HepG2 (cell line): ENCODE measurements at regions not wholly inside any gene's neighbourhood (a gene's known extent, or its start where the extent isn't known, plus 50 kb on each side); places are given as distances from the start of the nearest gene placed in this dataset.

Source experiments
- ADNP ChIP-seq: sonication (generic); formaldehyde crosslinking; IDR thresholded peaks from 2 replicates; pipeline ENCODE4 v1.4.0; 2020; ENCODE audit warnings: missing genetic modification reagents
- AGO2 ChIP-seq: fragments of 200-400 bp; formaldehyde crosslinking; optimal IDR thresholded peaks from 2 replicates; pipeline ENCODE3; 2017; ENCODE audit warnings: mild to moderate bottlenecking, low read depth, low read length, moderate library complexity
- CENPT ChIP-seq: sonication (generic); formaldehyde crosslinking; IDR thresholded peaks from 2 replicates; pipeline ENCODE4 v1.8.0; 2022; ENCODE audit warnings: low read depth, mild to moderate bottlenecking, moderate library complexity, missing genetic modification reagents
- GTF3A ChIP-seq: sonication (generic); formaldehyde crosslinking; conservative IDR thresholded peaks from 2 replicates; pipeline ENCODE4 v1.4.0; 2020; ENCODE audit warnings: mild to moderate bottlenecking, missing genetic modification reagents
- HNRNPH1 ChIP-seq: fragments of 200-400 bp; formaldehyde crosslinking; optimal IDR thresholded peaks from 2 replicates; pipeline ENCODE3; 2017; ENCODE audit warnings: mild to moderate bottlenecking, low read depth, low read length
- JUND ChIP-seq: sonication (generic); formaldehyde crosslinking; IDR thresholded peaks from 2 replicates; pipeline ENCODE4 v1.8.0; 2022; ENCODE audit warnings: mild to moderate bottlenecking, missing genetic modification reagents
- LCORL ChIP-seq, 2 experiments: fragments of 450-650 bp in 1 of 2; sonication (generic) in 1 of 2; formaldehyde crosslinking in 1 of 2; IDR thresholded peaks; 2 replicates each; pipeline versions ENCODE4 v1.5.0 to v1.6.1; 2017 to 2020; ENCODE audit warnings: antibody characterized with exemption in 1 of 2, missing genetic modification reagents in 1 of 2
- MAX ChIP-seq: IDR thresholded peaks from 2 replicates; pipeline ENCODE4 v1.6.1; 2012; ENCODE audit warnings: inconsistent platforms
- PHF21A ChIP-seq: sonication (generic); formaldehyde crosslinking; IDR thresholded peaks from 2 replicates; pipeline ENCODE4 v1.5.0; 2020; ENCODE audit warnings: mild to moderate bottlenecking, missing genetic modification reagents
- PITX1 ChIP-seq: sonication (generic); formaldehyde crosslinking; IDR thresholded peaks from 2 replicates; pipeline ENCODE4 v1.5.1; 2020; ENCODE audit warnings: mild to moderate bottlenecking, missing genetic modification reagents
- RAD51 ChIP-seq: fragments of 450-650 bp; IDR thresholded peaks from 2 replicates; pipeline ENCODE4 v1.6.1; 2016; ENCODE audit warnings: borderline replicate concordance
- RORA ChIP-seq: sonication (generic); formaldehyde crosslinking; IDR thresholded peaks from 2 replicates; pipeline ENCODE4 v1.5.0; 2020; ENCODE audit warnings: mild to moderate bottlenecking, missing genetic modification reagents, moderate library complexity
- SOX13 ChIP-seq, 3 experiments: fragments of 450-650 bp in 1 of 3; sonication (generic) in 1 of 3; formaldehyde crosslinking in 1 of 3; IDR thresholded peaks in 2 of 3; conservative IDR thresholded peaks in 1 of 3; 2 replicates each; pipeline versions ENCODE4 v1.5.0 to v1.6.1; 2016 to 2020; ENCODE audit warnings: antibody characterized with exemption in 1 of 3, mild to moderate bottlenecking in 1 of 3, missing compliant biosample characterization in 1 of 3, missing genetic modification reagents in 1 of 3, moderate library complexity in 1 of 3
- ZBTB10 ChIP-seq: sonication (generic); formaldehyde crosslinking; IDR thresholded peaks from 2 replicates; pipeline ENCODE4 v1.4.0; 2020; ENCODE audit warnings: missing genetic modification reagents, borderline replicate concordance
- ZNF484 ChIP-seq: sonication (generic); formaldehyde crosslinking; IDR thresholded peaks from 2 replicates; pipeline ENCODE4 v1.5.1; 2020; ENCODE audit warnings: mild to moderate bottlenecking, low read depth, missing genetic modification reagents, borderline replicate concordance
- ZNF549 ChIP-seq: sonication (generic); formaldehyde crosslinking; IDR thresholded peaks from 2 replicates; pipeline ENCODE4 v1.5.0; 2020; ENCODE audit warnings: missing genetic modification reagents
- ZNF607 ChIP-seq: sonication (generic); formaldehyde crosslinking; IDR thresholded peaks from 2 replicates; pipeline ENCODE4 v1.5.1; 2020; ENCODE audit warnings: missing genetic modification reagents, mild to moderate bottlenecking, borderline replicate concordance
- TF ChIP-seq, protein P1 (sequence below): sonication (generic); formaldehyde crosslinking; IDR thresholded peaks from 2 replicates; pipeline ENCODE4 v1.4.0; 2020; ENCODE audit warnings: missing genetic modification reagents, borderline replicate concordance
- TF ChIP-seq, protein P2 (sequence below): sonication (generic); formaldehyde crosslinking; IDR thresholded peaks from 2 replicates; pipeline ENCODE4 v1.4.0; 2020; ENCODE audit warnings: missing genetic modification reagents
- TF ChIP-seq, protein P3 (sequence below): sonication (generic); formaldehyde crosslinking; IDR thresholded peaks from 2 replicates; pipeline ENCODE4 v1.4.0; 2020; ENCODE audit warnings: mild to moderate bottlenecking, missing genetic modification reagents

DNA sequence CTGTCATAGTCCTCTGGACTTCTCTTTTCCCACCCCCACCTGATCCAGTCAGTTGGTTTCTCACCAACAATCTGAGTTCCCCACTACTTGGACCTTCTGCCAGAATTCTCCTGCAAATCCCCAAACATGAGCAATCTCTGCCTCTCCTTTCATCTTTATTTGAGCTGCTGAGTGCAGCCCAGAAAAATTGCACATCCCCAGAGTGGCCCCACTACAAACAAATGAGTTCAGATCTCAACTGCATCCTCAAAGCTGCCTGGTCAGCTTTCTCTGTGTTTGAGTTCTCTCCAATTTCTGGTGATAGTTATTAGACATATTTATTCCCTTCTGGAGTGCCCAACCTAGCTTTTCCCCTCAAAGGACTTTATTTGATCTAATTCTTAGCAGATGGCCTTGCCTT is 102.2 kb downstream of the PSAT1 start (continued):
- TF ChIP-seq ZBTB10 (CRISPR knock-in tag) (no peak), ZNF549 (CRISPR knock-in tag) (no peak), PHF21A (CRISPR knock-in tag) (peak; percentile 49; the same call in 1 of the 2 replicates), RAD51 (no peak), AGO2 (no peak), ADNP (CRISPR knock-in tag) (no peak), JUND (no peak), ZNF484 (CRISPR knock-in tag) (no peak), CENPT (CRISPR knock-in tag) (no peak), MAX (peak; percentile 26; the same call in 1 of the 2 replicates), RORA (CRISPR knock-in tag) (no peak), ZNF607 (CRISPR knock-in tag) (no peak), SOX13 (IDR thresholded peaks at IDR 0.05) (0 out of 2 replicates have a peak, but pooled peaks have one; percentile 20), SOX13 (CRISPR knock-in tag; conservative IDR thresholded peaks at IDR 0.05 in 1 of 2, IDR thresholded peaks at IDR 0.05 in 1 of 2) (peak in 1 of 2 experiments; percentile 41; a peak in 1 of 4 replicates), PITX1 (CRISPR knock-in tag) (peak; percentile 50; the same call in 1 of the 2 replicates), GTF3A (CRISPR knock-in tag) (no peak), HNRNPH1 (no peak), LCORL (IDR thresholded peaks at IDR 0.05) (no peak), LCORL (CRISPR knock-in tag; IDR thresholded peaks at IDR 0.05) (0 out of 2 replicates have a peak, but pooled peaks have one; percentile 33)
- TF ChIP-seq, protein P1, sequence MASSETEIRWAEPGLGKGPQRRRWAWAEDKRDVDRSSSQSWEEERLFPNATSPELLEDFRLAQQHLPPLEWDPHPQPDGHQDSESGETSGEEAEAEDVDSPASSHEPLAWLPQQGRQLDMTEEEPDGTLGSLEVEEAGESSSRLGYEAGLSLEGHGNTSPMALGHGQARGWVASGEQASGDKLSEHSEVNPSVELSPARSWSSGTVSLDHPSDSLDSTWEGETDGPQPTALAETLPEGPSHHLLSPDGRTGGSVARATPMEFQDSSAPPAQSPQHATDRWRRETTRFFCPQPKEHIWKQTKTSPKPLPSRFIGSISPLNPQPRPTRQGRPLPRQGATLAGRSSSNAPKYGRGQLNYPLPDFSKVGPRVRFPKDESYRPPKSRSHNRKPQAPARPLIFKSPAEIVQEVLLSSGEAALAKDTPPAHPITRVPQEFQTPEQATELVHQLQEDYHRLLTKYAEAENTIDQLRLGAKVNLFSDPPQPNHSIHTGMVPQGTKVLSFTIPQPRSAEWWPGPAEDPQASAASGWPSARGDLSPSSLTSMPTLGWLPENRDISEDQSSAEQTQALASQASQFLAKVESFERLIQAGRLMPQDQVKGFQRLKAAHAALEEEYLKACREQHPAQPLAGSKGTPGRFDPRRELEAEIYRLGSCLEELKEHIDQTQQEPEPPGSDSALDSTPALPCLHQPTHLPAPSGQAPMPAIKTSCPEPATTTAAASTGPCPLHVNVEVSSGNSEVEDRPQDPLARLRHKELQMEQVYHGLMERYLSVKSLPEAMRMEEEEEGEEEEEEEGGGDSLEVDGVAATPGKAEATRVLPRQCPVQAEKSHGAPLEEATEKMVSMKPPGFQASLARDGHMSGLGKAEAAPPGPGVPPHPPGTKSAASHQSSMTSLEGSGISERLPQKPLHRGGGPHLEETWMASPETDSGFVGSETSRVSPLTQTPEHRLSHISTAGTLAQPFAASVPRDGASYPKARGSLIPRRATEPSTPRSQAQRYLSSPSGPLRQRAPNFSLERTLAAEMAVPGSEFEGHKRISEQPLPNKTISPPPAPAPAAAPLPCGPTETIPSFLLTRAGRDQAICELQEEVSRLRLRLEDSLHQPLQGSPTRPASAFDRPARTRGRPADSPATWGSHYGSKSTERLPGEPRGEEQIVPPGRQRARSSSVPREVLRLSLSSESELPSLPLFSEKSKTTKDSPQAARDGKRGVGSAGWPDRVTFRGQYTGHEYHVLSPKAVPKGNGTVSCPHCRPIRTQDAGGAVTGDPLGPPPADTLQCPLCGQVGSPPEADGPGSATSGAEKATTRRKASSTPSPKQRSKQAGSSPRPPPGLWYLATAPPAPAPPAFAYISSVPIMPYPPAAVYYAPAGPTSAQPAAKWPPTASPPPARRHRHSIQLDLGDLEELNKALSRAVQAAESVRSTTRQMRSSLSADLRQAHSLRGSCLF (CRISPR knock-in tag) = no peak
- TF ChIP-seq, protein P2, sequence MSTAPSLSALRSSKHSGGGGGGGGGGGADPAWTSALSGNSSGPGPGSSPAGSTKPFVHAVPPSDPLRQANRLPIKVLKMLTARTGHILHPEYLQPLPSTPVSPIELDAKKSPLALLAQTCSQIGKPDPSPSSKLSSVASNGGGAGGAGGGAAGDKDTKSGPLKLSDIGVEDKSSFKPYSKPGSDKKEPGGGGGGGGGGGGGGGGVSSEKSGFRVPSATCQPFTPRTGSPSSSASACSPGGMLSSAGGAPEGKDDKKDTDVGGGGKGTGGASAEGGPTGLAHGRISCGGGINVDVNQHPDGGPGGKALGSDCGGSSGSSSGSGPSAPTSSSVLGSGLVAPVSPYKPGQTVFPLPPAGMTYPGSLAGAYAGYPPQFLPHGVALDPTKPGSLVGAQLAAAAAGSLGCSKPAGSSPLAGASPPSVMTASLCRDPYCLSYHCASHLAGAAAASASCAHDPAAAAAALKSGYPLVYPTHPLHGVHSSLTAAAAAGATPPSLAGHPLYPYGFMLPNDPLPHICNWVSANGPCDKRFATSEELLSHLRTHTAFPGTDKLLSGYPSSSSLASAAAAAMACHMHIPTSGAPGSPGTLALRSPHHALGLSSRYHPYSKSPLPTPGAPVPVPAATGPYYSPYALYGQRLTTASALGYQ (CRISPR knock-in tag) = no peak
- TF ChIP-seq, protein P3, sequence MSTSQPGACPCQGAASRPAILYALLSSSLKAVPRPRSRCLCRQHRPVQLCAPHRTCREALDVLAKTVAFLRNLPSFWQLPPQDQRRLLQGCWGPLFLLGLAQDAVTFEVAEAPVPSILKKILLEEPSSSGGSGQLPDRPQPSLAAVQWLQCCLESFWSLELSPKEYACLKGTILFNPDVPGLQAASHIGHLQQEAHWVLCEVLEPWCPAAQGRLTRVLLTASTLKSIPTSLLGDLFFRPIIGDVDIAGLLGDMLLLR (CRISPR knock-in tag) = no peak
